Heart right ventricle (tissue), 16 donors: ENCODE measurements at regions not wholly inside any gene's neighbourhood (a gene's known extent, or its start where the extent isn't known, plus 50 kb on each side); places are given as distances from the start of the nearest gene placed in this dataset.

Experiments used
- ATAC-seq, 8 donors: fragments of 200-7000 bp; cut with Tn5 transposase; one replicate each; pipeline ENCODE4 v1.9.1; 2020; ENCODE audit warnings: mild to moderate bottlenecking in 8 of 8, moderate library complexity in 8 of 8, moderate number of reproducible peaks in 1 of 8
- DNase-seq, 2 donors: peaks; one replicate each; pipeline ENCODE4 v3.0.0-alpha.2; 2020
- H3K27ac ChIP-seq, 10 donors: fragments of 200-600 bp; sonication (generic) in 2 of 10; one replicate each; pipeline versions ENCODE4 v1.5.0 to v1.8.0; 2020 to 2022; ENCODE audit warnings: mild to moderate bottlenecking in 3 of 10
- H3K27me3 ChIP-seq, 7 donors: fragments of 200-600 bp; one replicate each; pipeline ENCODE4 v1.8.0; 2021 to 2022; ENCODE audit warnings: mild to moderate bottlenecking in 2 of 7
- H3K36me3 ChIP-seq, 9 donors: fragments of 200-600 bp; sonication (generic) in 1 of 9; one replicate each; pipeline versions ENCODE4 v1.5.0 to v1.8.0; 2020 to 2022; ENCODE audit warnings: mild to moderate bottlenecking in 2 of 9
- H3K4me1 ChIP-seq, 9 donors: fragments of 200-600 bp; sonication (generic) in 1 of 9; one replicate each; pipeline versions ENCODE4 v1.5.0 to v1.8.0; 2020 to 2022; ENCODE audit warnings: mild to moderate bottlenecking in 4 of 9
- H3K4me3 ChIP-seq, 10 donors: fragments of 200-600 bp; sonication (generic) in 2 of 10; one replicate each; pipeline versions ENCODE4 v1.5.0 to v1.8.0; 2020 to 2022; ENCODE audit warnings: mild to moderate bottlenecking in 7 of 10, moderate library complexity in 2 of 10
- H3K9me3 ChIP-seq, 11 donors: fragments of 200-600 bp in 10 of 11; sonication (generic) in 2 of 11; one replicate each; pipeline versions ENCODE4 v1.5.0 to v1.8.0; 2013 to 2022; ENCODE audit warnings: mild to moderate bottlenecking in 2 of 11, control low read depth in 1 of 11, moderate library complexity in 1 of 11
- CTCF ChIP-seq, 9 donors: fragments of 200-600 bp; sonication (generic) in 2 of 9; IDR thresholded peaks; one replicate each; pipeline versions ENCODE4 v1.5.0 to v1.8.0; 2021 to 2022; ENCODE audit warnings: antibody characterized with exemption in 9 of 9, mild to moderate bottlenecking in 5 of 9, moderate library complexity in 1 of 9
- WGBS, 2 donors: extraction: QIAGEN DNeasy Blood & Tissue Kit; methylation state at CpG; one replicate each; pipeline ENCODE4 v1.1.7; 2013; ENCODE audit warnings: inconsistent platforms in 1 of 2; 5-methylcytosine and 5-hydroxymethylcytosine counted together
- intact Hi-C, 10 donors: fragments of 100-400 bp; cut with DNase I; formaldehyde crosslinking; loops; one replicate each; pipeline versions ENCODE4 v1.11.1 to v1.14.2; 2022
- donor health status: Arrhythmogenic right ventricular cardiomyopathy.
- donor health status: ischemic (EF 13 %, LVEDD 7.1; RV severe dilation, severe dysfunction).
- donor health status: healthy with polysubstance abuse.
- donor health status: DM: no; HTN: yes; CAD: no.
- donor health status: DM: no; HTN: no; CAD: no.
- donor health status: ischemic (EF 25% LVEDD 6.9; RV normal size, moderate dysfunction).
- donor health status: ischemic (EF 25% LVEDD 5.7; RV mildly dilated, moderate dysfunction).
- donor health status: healthy.
- donor health status: DM: yes; HTN: yes; CAD: no.
- donor health status: Ischemic cardiomyopathy.
- donor health status: ischemic (EF 35%, LVEDD 5.7; RV mildly dilated, moderate dysfunction).
- donor health status: nonischemic (EF 11% LVEDD 7.7; RV severe dilation, severe dysfunction).
- donor health status: DM: yes; HTN: yes; CAD: no.
- donor health status: PGD.
- donor health status: ischemic (EF 29% LVEDD 5.4; RV normal size, mild dysfunction).
- donor health status: nonischemic (EF 23%, LVEDD 6.1; RV moderate dilation, normal function).

- intact Hi-C loops, result no loop called here
- Histone ChIP-seq H3K27ac (no peak overlapping the region), H3K9me3 (peaks cover 0 to 4% (median 0%) of the 10 kb centered on the region in 11 donors), H3K27me3 (no peaks in the 10 kb centered on the region), H3K4me3 (no peak overlapping the region), H3K4me1 (peaks cover 0 to 3% (median 0%) of the 10 kb centered on the region in 9 donors), H3K36me3 (no peaks in the 10 kb centered on the region)
- DNase-seq (no peak), ATAC-seq (no peak)
- 84 to 90% methylated on average over 6 of the region's 6 CpGs for WGBS, 2 donors
- no peak for TF ChIP-seq CTCF (IDR thresholded peaks at IDR 0.05)
These were observed 169.0 kb downstream of the AHR start for GRCh38 chr7:17467386-17467945.

- no peak for TF ChIP-seq CTCF (IDR thresholded peaks at IDR 0.05)
- ATAC-seq (no peak), DNase-seq (no peak)
- Histone ChIP-seq H3K4me1 (peaks cover 0 to 3% (median 0%) of the 10 kb centered on the region in 9 donors), H3K9me3 (peaks cover 0 to 4% (median 0%) of the 10 kb centered on the region in 11 donors), H3K27me3 (no peaks in the 10 kb centered on the region), H3K4me3 (no peak overlapping the region), H3K27ac (no peak overlapping the region), H3K36me3 (no peaks in the 10 kb centered on the region)
- intact Hi-C loops, result no loop called here
These were observed 172.9 kb downstream of the AHR start for GRCh38 chr7:17471325-17471724.

GRCh38 chr7:17472518-17472917 is 174.1 kb downstream of the AHR start:
- intact Hi-C loops, result no loop called here
- H3K4me1 ChIP-seq, result no peaks in the 10 kb centered on the region
- peaks cover 0 to 4% (median 0%) of the 10 kb centered on the region in 11 donors for H3K9me3 ChIP-seq
- H3K36me3 ChIP-seq, result no peaks in the 10 kb centered on the region
- WGBS, 2 donors, result 92 to 93% methylated on average over 3 of the region's 3 CpGs
- H3K27ac ChIP-seq, result no peak overlapping the region
- DNase-seq (no peak), ATAC-seq (no peak)
- no peak for TF ChIP-seq CTCF (IDR thresholded peaks at IDR 0.05)
- no peak overlapping the region for H3K4me3 ChIP-seq
- H3K27me3 ChIP-seq, result no peaks in the 10 kb centered on the region

GRCh38 chr7:17472939-17473338 is 174.5 kb downstream of the AHR start:
- no peak for ATAC-seq
- intact Hi-C loops, result no loop called here

More at GRCh38 chr7:17472939-17473338, 174.5 kb downstream of the AHR start:
- no peaks in the 10 kb centered on the region for H3K36me3 ChIP-seq
- WGBS, 2 donors, result 94% methylated on average over 2 of the region's 2 CpGs
- no peak overlapping the region for H3K4me3 ChIP-seq
- DNase-seq, result no peak
- no peak overlapping the region for H3K27ac ChIP-seq
- no peaks in the 10 kb centered on the region for H3K4me1 ChIP-seq
- no peak for TF ChIP-seq CTCF (IDR thresholded peaks at IDR 0.05)
- peaks cover 0 to 4% (median 0%) of the 10 kb centered on the region in 11 donors for H3K9me3 ChIP-seq
- H3K27me3 ChIP-seq, result no peaks in the 10 kb centered on the region
